ENCODE measurements at regions not wholly inside any gene's neighbourhood (a gene's known extent, or its start where the extent isn't known, plus 50 kb on each side); places are given as distances from the start of the nearest gene placed in this dataset.

DNA sequence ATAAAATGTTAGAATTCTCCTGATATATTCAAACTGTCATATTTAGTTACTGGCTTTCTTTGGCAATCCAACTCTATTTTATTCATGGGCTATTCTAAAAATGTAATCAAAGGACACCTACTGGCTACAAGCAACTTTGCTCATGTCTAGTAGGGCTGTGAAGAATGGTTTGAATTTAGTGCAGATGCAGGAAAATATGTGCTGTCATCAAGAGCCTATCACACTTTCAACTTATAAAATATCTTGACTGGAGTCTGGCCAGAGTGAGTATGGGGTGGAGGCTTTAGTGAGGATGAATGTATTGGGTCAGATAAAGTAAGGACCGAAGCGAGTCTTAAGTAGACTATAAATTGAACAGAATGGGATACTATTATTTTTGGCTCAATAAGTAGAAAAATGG is 343.4 kb upstream of the SPRED2 start:
- H2BK15ac ChIP-seq (ENCODE audit: low read depth, low read length): no peak overlapping the region
- no peaks in the 10 kb centered on the region for H3K79me1 ChIP-seq (ENCODE audit: low read depth in 1 of 2, low read length in 2 of 2)
- DNase-seq (no peak), ATAC-seq (ENCODE audit: low read depth) (no peak)
- H3K4me1 ChIP-seq (ENCODE audit: control insufficient read depth, insufficient read depth, low read length): no peaks in the 10 kb centered on the region
- H4K8ac ChIP-seq (ENCODE audit: low read depth in 2 of 2, low read length in 2 of 2): no peak overlapping the region
- no peaks in the 10 kb centered on the region for H3K36me3 ChIP-seq (ENCODE audit: control insufficient read depth, insufficient read depth, low read length)
- H3K9me1 ChIP-seq (ENCODE audit: insufficient read depth, low read length): no peaks in the 10 kb centered on the region
- H2BK120ac ChIP-seq (ENCODE audit: low read depth, low read length): no peak overlapping the region
- BruUV-seq (replicated peaks): no TSS peak
- WGBS, 2 experiments (ENCODE audit: extremely low coverage in 2 of 2, insufficient read length in 1 of 2): no CpG with 5 or more reads among the region's 2 CpGs
- no peak overlapping the region for H2BK20ac ChIP-seq (ENCODE audit: low read depth, low read length)
- no peak overlapping the region for H2AK9ac ChIP-seq (replicated peaks; ENCODE audit: low read depth, low read length, poor library complexity)
- no peak for TF ChIP-seq USF2 (IDR thresholded peaks at IDR 0.05; ENCODE audit: low read depth, low read length)
- TF ChIP-seq MXI1 (IDR thresholded peaks at IDR 0.05; ENCODE audit: borderline replicate concordance, low read depth, low read length): no peak
- TF ChIP-seq NFE2L2 (IDR thresholded peaks at IDR 0.05; ENCODE audit: low read depth, low read length): no peak
- no peak for TF ChIP-seq CHD1 (IDR thresholded peaks at IDR 0.05; ENCODE audit: low read depth, low read length)
- TF ChIP-seq CEBPB (IDR thresholded peaks at IDR 0.05; ENCODE audit: low read depth, low read length): no peak
- TF ChIP-seq POLR2A (IDR thresholded peaks at IDR 0.05; ENCODE audit: low read depth, low read length): no peak
- no peak for TF ChIP-seq RCOR1 (IDR thresholded peaks at IDR 0.05; ENCODE audit: insufficient replicate concordance, low read length)
- H2BK5ac ChIP-seq (ENCODE audit: low read depth, low read length, poor library complexity, severe bottlenecking): no peak overlapping the region
- peaks cover 4% of the 10 kb centered on the region for H3K27me3 ChIP-seq (ENCODE audit: control insufficient read depth, insufficient read depth, low read length)
- dilution Hi-C loops (cut with HindIII; ENCODE audit: low sequenced_read_pairs, unreplicated experiment): no loop called here
- H2AK5ac ChIP-seq (ENCODE audit: low read depth, low read length): no peak overlapping the region
- no peak overlapping the region for H3K9ac ChIP-seq (ENCODE audit: low read depth, low read length)
- no peak overlapping the region for H2AFZ ChIP-seq (replicated peaks; ENCODE audit: low read length, poor library complexity)
- no peak overlapping the region for H4K5ac ChIP-seq (ENCODE audit: low read depth, low read length)
- H3K4me2 ChIP-seq (ENCODE audit: low read depth, low read length): no peak overlapping the region
- H3K27ac ChIP-seq (ENCODE audit: insufficient read depth, low read length): no peak overlapping the region
- ChIA-PET POLR2A (ENCODE audit: unreplicated experiment) (no interaction called here), CTCF (no interaction called here)
- H3K9me3 ChIP-seq (ENCODE audit: control insufficient read depth, insufficient read depth, low read length): no peaks in the 10 kb centered on the region
- in situ Hi-C loops (cut with MboI; ENCODE audit: low sequenced_read_pairs): no loop called here
- no peak overlapping the region for H3K4me3 ChIP-seq (ENCODE audit: insufficient read depth, low read depth, low read length)
- H4K91ac ChIP-seq (ENCODE audit: insufficient read depth, low read depth, low read length): no peak overlapping the region
- H3K14ac ChIP-seq (replicated peaks; ENCODE audit: low read depth, low read length): no peak overlapping the region
- H4K20me1 ChIP-seq (ENCODE audit: insufficient read depth, low read length): no peaks in the 10 kb centered on the region
- intact Hi-C loops (cut with micrococcal nuclease): no loop called here
- H3K18ac ChIP-seq (ENCODE audit: low read depth, low read length): no peak overlapping the region
- no peak overlapping the region for H3K23ac ChIP-seq (ENCODE audit: low read depth, low read length)
- no peak overlapping the region for H3K56ac ChIP-seq (ENCODE audit: extremely low read depth, insufficient read depth, low read length)
- H3K4ac ChIP-seq (ENCODE audit: low read depth, low read length): no peak overlapping the region

All from IMR-90 (cell line).